Neural cell (in vitro differentiated cells): ENCODE measurements at regions not wholly inside any gene's neighbourhood (a gene's known extent, or its start where the extent isn't known, plus 50 kb on each side); places are given as distances from the start of the nearest gene placed in this dataset.

ENCODE experiments used
- CTCF ChIP-seq: fragments of 450-650 bp; IDR thresholded peaks from 2 replicates; pipeline ENCODE4 v1.5.1; 2014; ENCODE audit warnings: antibody characterized with exemption, mild to moderate bottlenecking, moderate library complexity; ENCODE audit not compliant: poor library complexity, severe bottlenecking
- EP300 ChIP-seq: fragments of 450-650 bp; conservative IDR thresholded peaks from 2 replicates; pipeline ENCODE4 v1.6.1; 2014; ENCODE audit warnings: antibody characterized with exemption, mild to moderate bottlenecking, moderate library complexity; ENCODE audit not compliant: poor library complexity, severe bottlenecking
- POLR2AphosphoS5 ChIP-seq: IDR thresholded peaks from 2 replicates; pipeline ENCODE4 v1.6.1; 2012
- SMC3 ChIP-seq: fragments of 450-650 bp; conservative IDR thresholded peaks from 2 replicates; pipeline ENCODE4 v1.6.1; 2014; ENCODE audit warnings: antibody characterized with exemption, mild to moderate bottlenecking, moderate library complexity; ENCODE audit not compliant: poor library complexity

- TF ChIP-seq CTCF, result no peak
- TF ChIP-seq POLR2AphosphoS5, result no peak
- TF ChIP-seq EP300, result no peak
- TF ChIP-seq SMC3, result no peak
Measured at GRCh38 chr11:94673386-94673785, 94.8 kb upstream of the AMOTL1 start.
